ENCODE measurements at regions not wholly inside any gene's neighbourhood (a gene's known extent, or its start where the extent isn't known, plus 50 kb on each side); places are given as distances from the start of the nearest gene placed in this dataset.
"Not testable (repeated sequence)": the region's sequence is repeated elsewhere in the genome, so short reads cannot be mapped to it uniquely, and the experiment has no call there.

- no peak overlapping the region for H3K4me3 ChIP-seq (ENCODE audit: low read depth, low read length)
- TF ChIP-seq POLR2A (IDR thresholded peaks at IDR 0.05; ENCODE audit: extremely low read depth, insufficient read length), result no peak
- TF ChIP-seq MYC (IDR thresholded peaks at IDR 0.05; ENCODE audit: low read depth, low read length), result no peak
- TF ChIP-seq MAX (IDR thresholded peaks at IDR 0.05; ENCODE audit: low read depth, low read length), result no peak
- TF ChIP-seq CTCF (IDR thresholded peaks at IDR 0.05; ENCODE audit: low read depth, low read length), result no peak
- DNase-seq (ENCODE audit: low read depth), result no peak
These were observed 1081.7 kb upstream of the EDIL3 start for GRCh38 chr5:85466423-85466822.

GRCh38 chr5:85472749-85473148 is 1088.1 kb upstream of the EDIL3 start:
- TF ChIP-seq CTCF (IDR thresholded peaks at IDR 0.05; ENCODE audit: low read depth, low read length) (no peak), MAX (IDR thresholded peaks at IDR 0.05; ENCODE audit: low read depth, low read length) (no peak), MYC (IDR thresholded peaks at IDR 0.05; ENCODE audit: low read depth, low read length) (no peak), POLR2A (IDR thresholded peaks at IDR 0.05; ENCODE audit: extremely low read depth, insufficient read length) (no peak)

GRCh38 chr5:85475151-85475550 is 1090.5 kb upstream of the EDIL3 start:
- not testable (repeated sequence) for DNase-seq (ENCODE audit: low read depth); H3K4me3 ChIP-seq (ENCODE audit: low read depth, low read length)

More at GRCh38 chr5:85472749-85473148, 1088.1 kb upstream of the EDIL3 start:
- DNase-seq (ENCODE audit: low read depth), result no peak
- H3K4me3 ChIP-seq (ENCODE audit: low read depth, low read length), result no peak overlapping the region

- no peak for DNase-seq (ENCODE audit: low read depth)
- H3K4me3 ChIP-seq (ENCODE audit: low read depth, low read length), result no peak overlapping the region
- no peak for TF ChIP-seq CTCF (IDR thresholded peaks at IDR 0.05; ENCODE audit: low read depth, low read length)
These were observed 1091.9 kb upstream of the EDIL3 start for GRCh38 chr5:85476617-85477016.

- DNase-seq (ENCODE audit: low read depth), result no peak
- H3K4me3 ChIP-seq (ENCODE audit: low read depth, low read length), result no peak overlapping the region
- TF ChIP-seq POLR2A (IDR thresholded peaks at IDR 0.05; ENCODE audit: extremely low read depth, insufficient read length), result no peak
- TF ChIP-seq MYC (IDR thresholded peaks at IDR 0.05; ENCODE audit: low read depth, low read length), result no peak
- TF ChIP-seq CTCF (IDR thresholded peaks at IDR 0.05; ENCODE audit: low read depth, low read length), result no peak
- no peak for TF ChIP-seq MAX (IDR thresholded peaks at IDR 0.05; ENCODE audit: low read depth, low read length)
These were observed 1095.2 kb upstream of the EDIL3 start for GRCh38 chr5:85479849-85480248.

- TF ChIP-seq MYC (IDR thresholded peaks at IDR 0.05; ENCODE audit: low read depth, low read length), result no peak
- no peak for TF ChIP-seq MAX (IDR thresholded peaks at IDR 0.05; ENCODE audit: low read depth, low read length)
- no peak for TF ChIP-seq CTCF (IDR thresholded peaks at IDR 0.05; ENCODE audit: low read depth, low read length)
- no peak for TF ChIP-seq POLR2A (IDR thresholded peaks at IDR 0.05; ENCODE audit: extremely low read depth, insufficient read length)
- peak; percentile 9 for DNase-seq (ENCODE audit: low read depth)
- H3K4me3 ChIP-seq (ENCODE audit: low read depth, low read length), result no peak overlapping the region
These were observed 1100.4 kb upstream of the EDIL3 start for GRCh38 chr5:85484982-85485574.

All from NB4 (cell line).